Adipose tissue (tissue), 3 donors: ENCODE measurements at regions not wholly inside any gene's neighbourhood (a gene's known extent, or its start where the extent isn't known, plus 50 kb on each side); places are given as distances from the start of the nearest gene placed in this dataset.

Source experiments
- H3K27ac ChIP-seq: one replicate; pipeline ENCODE4 v1.5.1; 2013; ENCODE audit warnings: low read depth, low read length
- whole genome bisulfite sequencing, 3 donors: extraction: QIAGEN DNeasy Blood & Tissue Kit; methylation state at CpG; one replicate each; pipeline ENCODE4 v1.1.7; 2013; 5-methylcytosine and 5-hydroxymethylcytosine counted together
- donor health status: healthy with polysubstance abuse.
- donor health status: Bipolar disorder and iron deficiency.
- donor health status: healthy.

DNA sequence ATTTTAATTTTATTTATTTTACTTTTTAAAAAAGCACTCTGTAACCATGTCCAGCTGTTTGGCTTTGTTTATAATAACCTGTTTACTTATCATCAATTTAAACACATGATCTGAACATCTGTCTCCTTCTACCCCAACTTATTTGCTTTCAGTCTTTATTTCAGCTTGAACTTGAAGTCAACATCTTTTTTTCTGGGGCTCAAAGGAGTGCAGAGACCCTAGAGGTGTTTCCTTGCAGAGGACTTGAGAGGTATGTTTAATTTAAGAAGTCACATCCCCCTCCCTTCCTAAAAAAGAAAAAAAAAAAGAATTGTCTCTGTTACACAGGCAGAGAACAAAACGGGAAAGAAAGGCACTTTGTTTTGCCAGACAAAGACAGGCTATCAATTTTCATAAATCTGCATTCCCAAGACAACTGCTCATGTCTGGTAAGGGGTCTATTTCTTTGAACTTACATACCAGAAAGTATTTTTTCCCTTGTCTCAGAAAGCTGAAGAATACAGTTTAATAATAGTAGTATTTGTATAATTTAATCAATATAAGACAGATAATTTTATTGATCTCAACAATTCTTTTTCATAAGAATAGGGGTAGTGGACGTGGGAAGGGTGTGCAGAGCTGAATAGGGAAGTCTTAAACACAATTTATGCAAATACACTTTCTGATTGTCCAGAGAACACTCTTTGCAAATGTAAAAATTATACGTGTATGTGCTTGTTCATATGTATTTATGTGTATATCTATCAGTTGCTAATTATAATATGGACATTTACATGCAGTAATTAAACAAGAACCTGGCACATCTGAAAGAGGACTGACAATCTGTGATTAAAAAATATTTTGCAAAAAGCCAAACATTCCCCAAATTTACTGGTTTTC, 109.7 kb upstream of the PDZRN3 start:
- H3K27ac ChIP-seq = no peak overlapping the region
- 50 to 62% (median 55%) methylated on average over 3 of the region's 3 CpGs for WGBS, 3 donors

DNA sequence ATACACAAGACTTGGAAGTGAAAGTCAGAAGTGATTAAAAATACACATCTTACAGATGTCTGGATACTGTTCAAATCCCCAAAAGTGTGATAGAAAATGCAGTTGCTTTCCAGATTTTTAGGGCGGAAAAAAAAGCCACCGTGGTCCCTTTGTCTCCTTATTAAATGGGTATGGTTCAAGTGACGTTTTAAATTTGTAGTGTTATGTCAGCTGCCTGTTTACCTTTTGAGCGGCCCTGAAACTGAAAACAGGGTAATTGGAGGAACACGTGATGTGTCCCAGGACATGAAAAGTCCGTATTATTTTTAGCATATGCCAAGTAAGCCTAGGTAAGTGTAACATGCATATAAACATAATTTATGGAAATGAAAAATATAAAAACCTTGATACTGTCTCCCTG, 109.0 kb upstream of the PDZRN3 start:
- WGBS, 3 donors = 60 to 76% (median 75%) methylated on average over 6 of the region's 6 CpGs
- H3K27ac ChIP-seq = no peak overlapping the region

DNA sequence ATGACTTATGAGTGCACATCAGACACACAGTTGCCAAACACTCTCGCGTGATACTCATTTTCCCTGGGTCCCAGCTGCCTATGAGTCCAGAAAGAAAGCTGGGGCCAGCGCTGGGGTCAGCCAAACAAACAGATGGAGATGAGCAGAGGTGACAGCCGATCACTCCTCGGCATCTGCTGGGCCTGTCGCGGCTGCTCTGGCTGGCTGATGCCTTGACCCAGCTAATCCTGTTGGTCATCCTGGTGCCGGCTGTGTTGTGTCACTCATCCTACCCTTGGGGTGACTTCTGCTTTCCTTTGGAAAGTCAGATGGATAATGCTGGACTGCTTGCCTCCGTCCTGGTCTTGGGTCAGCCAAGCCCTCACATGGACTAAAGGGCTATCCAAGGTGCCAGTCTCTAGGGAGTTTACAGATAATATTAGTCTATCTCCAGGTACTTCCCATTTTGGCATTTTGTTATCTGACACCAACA, 105.3 kb upstream of the PDZRN3 start:
- WGBS, 3 donors = 53 to 63% (median 55%) methylated on average over 9 of the region's 9 CpGs
- no peak overlapping the region for H3K27ac ChIP-seq

DNA sequence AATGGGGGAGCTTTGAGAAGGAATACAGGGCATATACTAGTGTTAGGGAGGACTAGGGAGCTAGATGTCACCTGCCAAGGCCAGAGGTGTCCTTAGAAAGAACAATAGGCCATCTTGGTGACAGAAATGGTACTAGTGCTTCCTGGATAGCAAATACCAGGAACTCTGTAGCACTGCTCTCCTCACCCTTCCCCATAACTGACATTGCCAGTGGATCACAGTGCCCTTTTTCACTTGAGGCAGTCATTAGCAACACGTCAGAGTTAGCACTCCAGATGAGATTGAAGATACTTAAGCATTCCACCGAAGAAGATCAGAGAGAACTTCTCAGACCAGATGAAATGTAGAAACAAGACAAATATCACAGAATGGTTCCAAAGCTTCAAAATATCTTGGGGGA, 103.1 kb upstream of the PDZRN3 start:
- H3K27ac ChIP-seq = peak overlapping the region; percentile 46
- 71 to 77% (median 73%) methylated on average over 2 of the region's 2 CpGs for WGBS, 3 donors

DNA sequence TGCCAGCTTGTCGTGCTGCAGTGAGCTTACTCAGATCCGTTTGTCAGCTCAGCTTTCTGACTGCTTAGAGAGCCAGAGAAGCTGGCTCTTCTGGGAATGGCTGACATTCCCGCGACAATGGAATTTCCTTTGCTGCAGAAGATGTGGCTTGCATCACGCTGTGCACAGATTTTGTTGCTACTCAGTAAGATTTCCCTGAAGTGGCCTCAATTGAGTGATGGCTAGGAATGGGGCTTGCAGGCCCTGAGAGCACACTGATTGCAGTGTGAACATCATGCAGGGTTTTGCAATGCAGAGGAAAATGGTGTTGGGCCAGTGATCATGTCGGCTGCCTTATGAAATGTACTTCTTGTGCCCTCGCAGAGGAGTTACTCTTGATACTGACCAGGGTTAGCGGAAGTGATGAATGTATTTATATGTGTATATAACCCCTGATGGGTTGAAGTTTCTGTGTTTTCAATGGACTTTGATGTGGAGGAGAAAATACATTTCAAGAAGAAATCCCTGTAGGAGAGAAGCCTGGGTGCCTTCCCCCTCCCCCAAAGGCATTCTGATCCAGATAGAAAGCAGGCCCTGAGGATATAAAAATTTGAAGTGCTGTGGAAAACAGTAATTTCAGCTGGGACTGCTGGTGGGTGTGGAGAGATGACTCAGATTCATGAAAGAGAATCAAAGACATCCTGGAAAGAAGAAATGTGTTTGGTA, 102.5 kb upstream of the PDZRN3 start:
- WGBS, 3 donors = 39 to 58% (median 45%) methylated on average over 8 of the region's 8 CpGs
- no peak overlapping the region for H3K27ac ChIP-seq

DNA sequence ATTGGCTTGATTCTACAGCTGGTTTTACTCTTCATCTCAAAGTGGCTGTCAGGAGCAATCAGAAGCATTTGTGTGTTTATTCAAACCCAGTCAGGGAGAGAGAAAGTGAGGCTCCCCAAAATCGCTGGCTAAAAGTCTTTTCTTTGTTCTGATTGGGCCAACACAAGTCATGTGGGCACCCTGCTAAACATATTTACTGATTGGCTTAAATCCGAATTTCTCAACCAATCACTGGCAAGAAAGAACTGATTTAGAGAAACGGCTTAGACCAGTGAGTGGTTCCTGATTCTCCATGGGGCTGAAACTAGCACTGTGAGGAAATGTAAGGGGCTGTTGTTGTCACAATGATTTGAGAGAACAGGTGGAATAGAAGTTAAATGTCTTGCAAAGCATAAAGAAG, 98.9 kb upstream of the PDZRN3 start:
- WGBS, 3 donors = 69 to 80% (median 79%) methylated on average over 3 of the region's 3 CpGs
- H3K27ac ChIP-seq = no peak overlapping the region

DNA sequence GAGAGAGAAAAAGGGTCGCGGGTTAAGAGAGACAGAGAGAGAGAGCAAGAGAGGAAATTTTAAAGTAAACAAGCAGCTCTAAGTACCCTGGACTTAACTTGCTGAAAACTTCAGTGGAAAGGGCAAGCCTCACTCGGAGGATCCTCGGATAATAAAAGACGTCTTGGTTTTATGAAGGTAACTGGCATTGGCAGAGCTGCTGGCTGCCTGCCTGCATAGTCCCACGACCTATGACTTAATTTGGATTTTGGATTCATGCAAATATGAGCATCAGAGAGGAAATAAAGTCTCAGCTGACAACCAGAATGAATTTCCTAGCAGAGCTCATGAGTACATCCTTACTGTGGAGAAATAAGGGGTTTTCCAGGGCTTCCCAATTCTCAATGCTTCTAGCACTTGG, 95.1 kb upstream of the PDZRN3 start:
- no peak overlapping the region for H3K27ac ChIP-seq
- 22 to 58% (median 34%) methylated on average over 6 of the region's 6 CpGs for WGBS, 3 donors

DNA sequence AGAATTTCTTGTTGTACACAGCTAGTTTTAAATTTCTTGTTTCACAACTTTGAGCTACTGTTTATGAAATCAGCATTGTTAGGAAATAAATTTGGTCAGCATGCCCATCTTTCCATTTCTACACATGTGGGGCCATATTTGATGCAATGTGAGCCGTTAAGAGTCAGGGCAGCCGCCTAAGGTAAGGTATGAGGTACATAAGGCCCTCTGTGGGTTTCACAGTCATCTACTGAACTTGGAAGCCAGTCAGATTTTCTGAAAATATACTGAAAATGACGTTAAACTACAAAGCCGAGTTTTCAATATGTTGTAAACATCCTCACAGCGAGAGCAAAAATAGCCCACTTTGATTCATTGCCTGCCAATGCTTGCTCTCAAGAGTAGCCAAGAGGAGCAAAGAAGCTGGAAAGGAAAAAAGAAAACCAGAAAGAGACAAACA, 94.7 kb upstream of the PDZRN3 start:
- WGBS, 3 donors = 45 to 75% (median 45%) methylated on average over 5 of the region's 5 CpGs
- H3K27ac ChIP-seq = no peak overlapping the region

DNA sequence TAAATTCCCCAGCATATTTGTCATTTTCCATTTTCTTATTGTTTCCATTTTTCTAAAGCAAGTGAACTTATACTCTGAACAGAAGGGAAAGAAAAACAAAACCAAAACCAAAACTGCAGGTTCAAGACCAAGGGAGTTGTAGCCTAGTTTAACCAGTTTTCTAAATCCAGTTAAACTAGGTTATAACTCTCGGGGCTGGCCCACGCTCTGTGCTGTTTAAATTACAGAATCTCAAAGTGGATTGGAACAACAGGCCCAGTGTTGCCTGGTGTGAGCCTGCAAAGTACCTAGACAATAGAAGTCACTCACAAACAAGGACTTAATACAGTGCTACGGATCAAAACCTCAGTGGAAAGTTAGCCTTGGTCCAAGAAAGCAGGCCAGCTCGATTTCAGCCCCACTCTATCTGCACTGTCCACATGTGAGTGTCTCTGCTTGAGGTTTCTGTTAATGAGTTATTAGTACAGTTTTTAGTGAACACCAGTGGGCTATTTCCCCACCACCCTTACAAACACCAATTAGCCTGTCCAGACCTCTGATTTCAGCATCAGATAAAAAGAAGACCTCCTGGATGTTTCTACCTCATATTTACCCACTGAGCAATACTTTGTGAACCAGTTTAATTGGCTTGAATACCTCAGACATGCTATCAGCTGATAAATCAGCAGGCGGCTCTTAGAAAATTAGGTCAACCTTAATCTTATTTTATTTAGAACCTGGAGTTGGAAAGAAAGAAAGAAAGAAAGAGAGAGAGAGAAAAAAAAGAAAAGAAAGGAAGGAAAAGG, 93.8 kb upstream of the PDZRN3 start:
- no peak overlapping the region for H3K27ac ChIP-seq
- WGBS, 3 donors = 69 to 83% (median 72%) methylated on average over 5 of the region's 5 CpGs

DNA sequence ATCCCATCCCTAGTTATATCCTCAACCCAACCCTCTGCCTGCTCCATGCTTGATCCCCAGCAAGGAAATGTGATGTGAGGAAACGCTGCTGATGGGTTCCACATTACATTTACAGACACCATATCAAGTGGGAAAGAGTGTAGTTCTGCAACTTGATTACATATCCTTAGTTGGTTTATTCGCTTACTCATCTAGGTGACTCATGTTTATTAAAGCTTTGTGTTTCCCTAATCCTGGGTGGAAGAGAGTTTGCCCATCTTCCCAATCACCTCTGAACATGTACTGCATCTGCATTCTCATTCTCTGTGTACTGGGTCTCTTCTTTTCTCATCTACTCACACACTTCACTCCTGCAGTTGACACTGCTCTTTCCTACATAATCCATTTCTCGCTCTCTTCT, 91.7 kb upstream of the PDZRN3 start:
- 88 to 96% (median 90%) methylated on average over 3 of the region's 3 CpGs for WGBS, 3 donors
- no peak overlapping the region for H3K27ac ChIP-seq

DNA sequence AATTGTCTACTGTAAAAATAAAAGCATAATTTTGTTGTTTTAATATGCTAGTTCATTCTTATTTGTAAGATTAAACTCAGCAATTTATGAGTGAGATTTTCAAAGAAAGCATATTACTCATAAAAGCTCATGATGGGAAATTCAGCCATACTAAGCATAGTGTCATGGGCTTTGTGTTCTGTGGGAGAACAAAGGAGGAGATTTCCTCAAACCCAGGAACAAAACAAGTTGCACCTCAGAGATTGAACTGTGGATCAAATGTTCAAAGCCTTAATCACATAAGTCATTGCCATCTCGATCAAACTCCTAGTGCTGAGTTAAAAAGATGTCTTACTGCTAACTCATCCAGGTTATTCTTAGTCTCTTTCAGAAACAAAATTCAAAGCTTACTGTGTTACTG, 85.6 kb upstream of the PDZRN3 start:
- H3K27ac ChIP-seq = no peak overlapping the region
- WGBS, 3 donors = 90 to 97% (median 95%) methylated on average over 1 of the region's 1 CpG

DNA sequence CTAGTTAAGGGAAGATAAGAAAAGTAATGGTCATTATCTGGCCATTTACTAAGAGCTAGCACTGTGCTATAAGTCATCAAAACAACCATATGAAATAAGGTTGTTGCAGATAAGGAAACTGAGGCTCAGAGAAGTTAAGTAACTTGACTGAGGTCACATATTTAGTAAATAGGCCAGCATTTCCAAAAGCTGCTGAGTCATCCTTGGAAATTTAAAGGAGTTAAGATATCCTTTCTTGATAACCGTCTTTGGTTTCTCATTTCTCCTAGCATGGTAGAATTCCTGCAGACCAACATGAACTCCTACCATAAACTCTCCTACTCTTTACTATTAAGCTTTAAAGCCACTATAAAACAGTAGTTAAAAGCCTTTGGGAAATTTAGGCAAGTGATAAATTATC, 85.0 kb upstream of the PDZRN3 start:
- WGBS, 3 donors = 77 to 86% (median 81%) methylated on average over 1 of the region's 1 CpG
- no peak overlapping the region for H3K27ac ChIP-seq

DNA sequence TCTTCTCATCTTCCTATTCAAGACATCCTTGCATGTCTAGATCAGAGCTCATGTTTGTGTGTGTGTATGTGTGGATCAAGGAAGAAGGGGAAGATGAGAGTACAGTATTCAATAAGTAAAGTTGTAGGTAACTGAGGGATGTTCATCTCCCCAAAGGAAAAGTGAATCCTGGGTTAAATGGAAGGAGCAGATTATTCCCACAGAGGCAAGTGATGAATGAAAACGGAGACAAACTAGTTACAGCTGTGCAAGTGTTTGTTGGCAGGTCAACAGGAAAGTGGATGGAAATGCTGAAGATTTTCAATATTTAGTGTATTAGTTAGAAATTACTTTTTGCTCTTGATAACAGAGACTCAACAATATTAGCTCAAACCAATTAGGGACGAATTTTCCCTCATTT, 84.2 kb upstream of the PDZRN3 start:
- no peak overlapping the region for H3K27ac ChIP-seq
- 58 to 67% (median 60%) methylated on average over 2 of the region's 2 CpGs for WGBS, 3 donors

DNA sequence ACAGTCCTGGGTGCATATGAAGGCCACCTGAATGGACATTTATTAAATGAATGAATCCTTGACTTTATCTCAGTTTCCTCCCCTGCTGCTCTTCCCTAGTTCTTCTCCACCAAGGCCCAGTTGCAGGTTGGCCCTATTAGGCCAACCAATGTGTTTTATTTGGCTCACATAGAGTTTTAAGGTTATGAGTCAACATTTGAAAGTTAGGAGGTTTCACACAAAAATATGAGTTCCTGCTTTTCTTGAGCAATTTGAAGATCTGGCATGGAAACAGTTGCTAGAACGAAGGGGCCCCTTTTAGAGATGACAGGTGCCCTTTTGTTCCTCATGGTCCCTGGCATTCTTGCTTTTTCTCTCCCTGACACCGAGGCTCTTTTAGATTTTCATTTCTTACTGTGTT, 83.0 kb upstream of the PDZRN3 start:
- WGBS, 3 donors = 71 to 81% (median 78%) methylated on average over 2 of the region's 2 CpGs
- no peak overlapping the region for H3K27ac ChIP-seq

DNA sequence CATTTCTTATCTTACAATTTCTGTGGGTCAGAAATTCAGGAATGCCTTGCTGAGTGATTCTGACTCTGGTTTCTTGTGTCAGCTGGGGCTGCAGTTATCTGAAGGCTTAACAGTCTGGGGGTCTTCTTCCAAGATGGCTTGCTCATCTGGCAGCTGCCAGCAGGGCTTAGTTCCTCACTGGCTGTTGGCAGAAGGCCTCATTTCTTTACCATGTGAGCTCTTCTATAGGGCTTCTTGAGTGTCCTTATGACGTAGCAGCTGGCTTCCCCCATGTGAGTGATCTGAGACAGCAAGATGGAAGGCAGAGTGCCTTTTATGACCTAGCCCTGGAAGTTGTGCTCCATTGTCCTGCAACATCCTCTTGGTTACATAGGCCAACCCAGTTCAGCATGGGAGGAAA, 82.0 kb upstream of the PDZRN3 start:
- WGBS, 3 donors = 74 to 100% (median 86%) methylated on average over 1 of the region's 1 CpG
- no peak overlapping the region for H3K27ac ChIP-seq

DNA sequence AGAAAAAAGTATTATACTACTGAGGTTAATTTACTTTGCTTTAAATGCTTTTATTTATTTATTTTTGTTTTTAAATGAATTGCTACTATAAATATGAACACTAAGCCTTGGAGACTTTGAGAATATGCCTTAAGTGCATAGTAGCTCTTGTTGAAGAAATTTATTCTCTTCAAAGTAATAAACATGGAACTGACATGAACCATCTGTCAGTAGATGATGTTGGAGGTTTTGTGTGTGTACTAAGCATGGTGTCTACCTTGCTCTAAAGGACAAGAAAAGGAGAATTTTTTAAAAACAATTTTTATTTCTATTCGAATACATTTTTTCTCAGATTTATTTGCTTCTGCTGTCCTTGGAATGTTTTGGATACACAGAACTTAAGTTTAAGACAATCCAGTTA, 81.1 kb upstream of the PDZRN3 start:
- no peak overlapping the region for H3K27ac ChIP-seq
- WGBS, 3 donors = 51 to 74% (median 72%) methylated on average over 1 of the region's 1 CpG

DNA sequence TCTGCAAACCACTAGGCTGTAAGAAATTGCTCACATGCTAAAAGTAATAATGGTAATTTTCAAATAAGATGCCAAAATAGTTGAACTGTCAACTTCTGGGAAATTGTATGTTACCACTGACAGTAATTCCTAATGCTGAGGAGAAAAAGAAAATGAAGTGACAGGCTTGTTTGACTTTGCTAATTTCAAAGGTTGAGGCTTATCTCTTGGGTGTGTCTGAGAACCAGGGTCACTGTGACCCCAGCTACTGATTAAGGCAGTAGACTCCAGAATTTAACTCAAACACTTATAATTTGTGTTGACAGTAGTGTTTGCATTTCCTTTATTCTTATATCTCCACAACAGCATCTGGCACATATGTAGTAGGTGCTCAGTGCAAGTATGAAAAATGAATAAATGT, 74.6 kb upstream of the PDZRN3 start:
- no peak overlapping the region for H3K27ac ChIP-seq

DNA sequence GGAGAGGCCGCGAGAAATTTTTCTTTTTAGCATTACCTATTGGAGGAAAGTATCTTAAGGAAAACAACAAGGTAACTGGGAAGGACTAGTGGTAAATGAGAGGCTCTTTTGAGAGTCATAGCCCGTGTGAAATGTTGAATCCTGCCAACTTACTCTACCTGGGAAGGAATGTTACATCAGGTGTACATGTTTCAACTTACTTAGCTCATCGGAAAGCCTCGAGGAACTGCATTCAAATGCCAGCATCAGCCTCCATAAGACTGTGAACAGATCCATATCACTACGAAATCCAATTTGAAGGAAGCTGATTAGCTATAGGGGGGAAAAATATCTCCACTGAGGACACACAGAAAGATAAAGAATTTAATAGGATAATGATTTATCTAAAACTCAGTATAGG, 72.3 kb upstream of the PDZRN3 start:
- 70 to 77% (median 70%) methylated on average over 6 of the region's 6 CpGs for WGBS, 3 donors
- no peak overlapping the region for H3K27ac ChIP-seq

DNA sequence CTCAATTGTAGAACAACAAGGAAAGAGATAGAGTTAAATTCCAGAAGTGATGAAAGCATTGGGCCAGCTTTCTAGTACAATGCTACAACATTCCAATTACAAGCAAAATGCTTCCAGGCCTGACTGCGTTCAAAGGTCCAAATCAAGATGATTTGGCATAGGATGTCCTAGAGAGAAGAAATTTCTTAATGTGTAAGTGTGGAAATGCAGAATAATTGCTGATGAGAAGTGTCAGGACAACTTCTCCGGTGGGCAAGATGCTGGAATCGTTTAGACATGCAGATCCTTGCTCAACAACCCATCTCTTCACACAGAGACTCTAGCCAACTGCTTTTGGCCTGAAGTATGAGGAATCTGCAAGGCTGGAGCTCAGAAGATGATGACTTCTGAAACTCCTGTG, 71.1 kb upstream of the PDZRN3 start:
- WGBS, 3 donors = 46 to 84% (median 74%) methylated on average over 3 of the region's 3 CpGs
- H3K27ac ChIP-seq = no peak overlapping the region
